ENCODE measurements at regions not wholly inside any gene's neighbourhood (a gene's known extent, or its start where the extent isn't known, plus 50 kb on each side); places are given as distances from the start of the nearest gene placed in this dataset.

GRCh38 chr2:64930258-64930671 is 58.9 kb upstream of the SLC1A4 start:
- Histone ChIP-seq H4K5ac (ENCODE audit: low read depth, low read length) (no peak overlapping the region), H3K9me1 (ENCODE audit: insufficient read depth, low read length) (no peaks in the 10 kb centered on the region), H2BK5ac (ENCODE audit: low read depth, low read length, poor library complexity, severe bottlenecking) (no peak overlapping the region), H3K9me3 (ENCODE audit: control insufficient read depth, insufficient read depth, low read length) (peaks cover 8% of the 10 kb centered on the region; the same call in 1 of the 2 replicates), H3K4ac (ENCODE audit: low read depth, low read length) (no peak overlapping the region), H3K56ac (ENCODE audit: extremely low read depth, insufficient read depth, low read length) (no peak overlapping the region), H3K4me2 (ENCODE audit: low read depth, low read length) (no peak overlapping the region), H4K20me1 (ENCODE audit: insufficient read depth, low read length) (no peaks in the 10 kb centered on the region), H3K4me1 (ENCODE audit: control insufficient read depth, insufficient read depth, low read length) (no peaks in the 10 kb centered on the region), H3K27ac (ENCODE audit: insufficient read depth, low read length) (no peak overlapping the region), H4K8ac (ENCODE audit: low read depth in 2 of 2, low read length in 2 of 2) (no peak overlapping the region), H3K27me3 (ENCODE audit: control insufficient read depth, insufficient read depth, low read length) (peaks cover 54% of the 10 kb centered on the region), H2AK5ac (ENCODE audit: low read depth, low read length) (no peak overlapping the region), H2AK9ac (replicated peaks; ENCODE audit: low read depth, low read length, poor library complexity) (no peak overlapping the region), H3K79me1 (ENCODE audit: low read depth in 1 of 2, low read length in 2 of 2) (no peaks in the 10 kb centered on the region), H2BK15ac (ENCODE audit: low read depth, low read length) (no peak overlapping the region), H2BK120ac (ENCODE audit: low read depth, low read length) (no peak overlapping the region), H3K4me3 (ENCODE audit: insufficient read depth, low read depth, low read length) (no peak overlapping the region), H3K18ac (ENCODE audit: low read depth, low read length) (no peak overlapping the region), H3K9ac (ENCODE audit: low read depth, low read length) (no peak overlapping the region), H3K14ac (replicated peaks; ENCODE audit: low read depth, low read length) (no peak overlapping the region), H3K23ac (ENCODE audit: low read depth, low read length) (no peak overlapping the region), H2BK20ac (ENCODE audit: low read depth, low read length) (no peak overlapping the region), H2AFZ (replicated peaks; ENCODE audit: low read length, poor library complexity) (no peak overlapping the region), H3K36me3 (ENCODE audit: control insufficient read depth, insufficient read depth, low read length) (no peaks in the 10 kb centered on the region), H4K91ac (ENCODE audit: insufficient read depth, low read depth, low read length) (no peak overlapping the region)
- WGBS, 2 experiments (ENCODE audit: extremely low coverage in 2 of 2, insufficient read length in 1 of 2), result no CpG with 5 or more reads among the region's 1 CpG
- TF ChIP-seq CEBPB (IDR thresholded peaks at IDR 0.05; ENCODE audit: low read depth, low read length) (no peak), MAFK (IDR thresholded peaks at IDR 0.05; ENCODE audit: low read depth, low read length) (no peak), RCOR1 (IDR thresholded peaks at IDR 0.05; ENCODE audit: insufficient replicate concordance, low read length) (no peak), RAD21 (IDR thresholded peaks at IDR 0.05; ENCODE audit: low read length) (no peak), NFE2L2 (IDR thresholded peaks at IDR 0.05; ENCODE audit: low read depth, low read length) (no peak), SMC3 (IDR thresholded peaks at IDR 0.05; ENCODE audit: low read depth, low read length) (no peak), MAZ (IDR thresholded peaks at IDR 0.05; ENCODE audit: borderline replicate concordance, low read depth, low read length) (no peak), POLR2A (IDR thresholded peaks at IDR 0.05; ENCODE audit: low read depth, low read length) (no peak), USF2 (IDR thresholded peaks at IDR 0.05; ENCODE audit: low read depth, low read length) (no peak), CHD1 (IDR thresholded peaks at IDR 0.05; ENCODE audit: low read depth, low read length) (no peak), FOS (IDR thresholded peaks at IDR 0.05; ENCODE audit: low read depth, low read length) (no peak), RFX5 (IDR thresholded peaks at IDR 0.05; ENCODE audit: low read depth, low read length) (no peak), CTCF (conservative IDR thresholded peaks at IDR 0.05; ENCODE audit: low read depth, low read length) (no peak), BHLHE40 (IDR thresholded peaks at IDR 0.05; ENCODE audit: low read depth, low read length) (no peak), MXI1 (IDR thresholded peaks at IDR 0.05; ENCODE audit: borderline replicate concordance, low read depth, low read length) (no peak)
- CTCF ChIA-PET, result no interaction called here
- DNase-seq, result no peak
- POLR2A ChIA-PET (ENCODE audit: unreplicated experiment), result no interaction called here
- no TSS peak for BruUV-seq (replicated peaks)
- dilution Hi-C loops (cut with HindIII; ENCODE audit: low sequenced_read_pairs, unreplicated experiment), result no loop called here
- in situ Hi-C loops (cut with MboI; ENCODE audit: low sequenced_read_pairs), result loop anchor here (10.0 kb wide), 1 partner anchor 645 kb away; no protein-coding TSS in a partner anchor
- ATAC-seq (ENCODE audit: low read depth), result no peak
- intact Hi-C loops (cut with micrococcal nuclease), result no loop called here

Measured in IMR-90 (cell line).